ENCODE measurements at regions not wholly inside any gene's neighbourhood (a gene's known extent, or its start where the extent isn't known, plus 50 kb on each side); places are given as distances from the start of the nearest gene placed in this dataset.

GRCh38 chr6:139800837-139801236, 426.4 kb upstream of the CITED2 start:
- TF ChIP-seq CTCF (IDR thresholded peaks at IDR 0.05) (no peak), POLR2A (IDR thresholded peaks at IDR 0.05) (no peak)
